Left renal pelvis (tissue), 4 donors: ENCODE measurements at regions not wholly inside any gene's neighbourhood (a gene's known extent, or its start where the extent isn't known, plus 50 kb on each side); places are given as distances from the start of the nearest gene placed in this dataset.

Experiments
- DNase-seq, 4 donors: peaks; one replicate each; pipeline ENCODE4 v3.0.0-alpha.2; 2013; ENCODE audit warnings: low read depth in 4 of 4, low spot score in 3 of 4

DNA sequence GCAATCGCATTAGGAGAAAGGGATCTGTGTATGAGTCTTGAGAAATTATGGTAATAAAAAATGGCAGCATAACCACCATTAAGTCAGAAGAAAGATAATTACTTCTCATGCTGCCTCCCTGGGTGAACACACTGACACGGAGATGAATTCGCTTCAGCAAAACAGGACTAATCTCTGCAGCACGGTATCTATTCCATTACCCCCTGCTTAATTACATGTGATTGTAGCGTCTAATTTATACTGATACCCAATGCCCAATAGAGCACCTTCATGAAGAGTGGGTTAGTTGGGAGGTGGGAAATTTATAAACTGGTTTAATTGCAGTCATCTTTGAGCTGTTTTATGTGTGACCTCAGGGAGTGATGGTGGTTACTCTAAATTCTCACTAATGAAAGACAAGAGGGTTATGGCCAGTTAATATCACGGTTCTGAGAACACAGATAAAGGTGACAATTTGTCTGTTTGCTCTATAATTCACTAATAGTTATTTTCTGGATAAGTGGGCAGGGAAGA is 476.2 kb upstream of the SULF2 start:
- DNase-seq, result no peak

DNA sequence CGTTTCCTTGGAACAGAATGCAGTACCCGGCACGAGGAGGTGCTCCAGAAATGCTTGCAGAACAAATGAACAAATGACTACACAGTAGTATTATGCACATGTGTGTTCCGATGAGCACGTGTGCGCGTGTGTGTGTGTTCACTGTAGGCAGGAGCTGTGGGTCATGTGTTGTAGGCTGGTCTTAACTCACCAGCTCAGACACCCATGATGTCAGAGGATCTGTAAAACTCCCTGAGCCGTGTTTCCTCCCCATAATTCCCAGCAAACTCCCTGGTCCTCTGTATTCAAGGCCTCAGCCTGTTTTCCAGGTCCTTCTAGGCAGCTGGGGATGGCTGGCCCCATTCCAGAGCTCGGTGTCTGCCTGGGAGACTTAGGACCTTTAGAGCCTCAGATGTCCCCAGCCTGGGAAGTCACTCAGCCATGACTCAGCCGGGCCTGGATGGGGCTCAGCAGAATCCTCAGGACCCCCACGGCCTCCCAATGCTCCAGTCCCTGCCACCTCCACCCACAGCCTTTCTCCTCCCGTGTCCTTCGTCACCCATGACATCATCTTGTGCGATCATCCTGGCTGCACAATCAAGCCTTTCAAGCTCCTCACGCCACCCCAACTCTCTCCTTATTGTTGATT is 475.0 kb upstream of the SULF2 start:
- no peak for DNase-seq

DNA sequence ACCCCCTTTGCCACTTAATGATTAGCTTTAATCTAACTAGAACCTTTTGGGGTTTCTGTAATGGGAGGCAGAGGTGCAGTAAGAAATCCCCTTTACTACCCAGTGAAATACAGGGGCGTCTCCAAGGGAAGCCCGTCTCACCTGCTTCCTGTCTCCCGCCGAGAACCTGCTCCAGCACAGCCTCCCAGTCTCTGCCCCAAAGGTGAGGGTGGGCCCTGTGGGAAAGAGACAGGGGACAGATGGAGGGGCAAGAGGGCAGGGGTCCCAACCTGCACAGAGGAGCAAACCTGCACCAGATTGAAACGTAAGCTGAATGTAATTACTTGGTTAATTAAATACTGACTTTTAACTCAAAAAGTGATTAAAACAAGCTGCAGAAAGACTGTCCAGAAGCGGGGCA is 474.2 kb upstream of the SULF2 start:
- no peak for DNase-seq

DNA sequence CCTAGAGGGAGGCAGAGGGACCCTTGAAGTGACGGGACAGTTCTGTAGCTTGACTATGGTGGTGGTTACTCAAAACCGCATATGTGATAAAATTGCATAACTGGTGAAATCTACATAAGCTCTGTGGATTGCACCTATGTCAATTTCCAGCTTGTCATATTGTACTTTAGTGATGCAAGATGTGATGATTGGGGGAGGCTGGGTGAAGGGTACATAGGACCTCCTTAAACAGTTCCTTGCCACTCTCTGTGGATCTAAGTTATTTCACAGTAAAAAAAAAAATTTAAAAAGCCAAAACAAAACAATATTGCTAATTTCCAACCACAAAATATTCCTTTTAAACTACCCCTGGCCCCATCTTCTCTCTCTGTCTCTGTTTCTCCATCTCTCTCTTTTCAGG is 472.6 kb upstream of the SULF2 start:
- no peak for DNase-seq

DNA sequence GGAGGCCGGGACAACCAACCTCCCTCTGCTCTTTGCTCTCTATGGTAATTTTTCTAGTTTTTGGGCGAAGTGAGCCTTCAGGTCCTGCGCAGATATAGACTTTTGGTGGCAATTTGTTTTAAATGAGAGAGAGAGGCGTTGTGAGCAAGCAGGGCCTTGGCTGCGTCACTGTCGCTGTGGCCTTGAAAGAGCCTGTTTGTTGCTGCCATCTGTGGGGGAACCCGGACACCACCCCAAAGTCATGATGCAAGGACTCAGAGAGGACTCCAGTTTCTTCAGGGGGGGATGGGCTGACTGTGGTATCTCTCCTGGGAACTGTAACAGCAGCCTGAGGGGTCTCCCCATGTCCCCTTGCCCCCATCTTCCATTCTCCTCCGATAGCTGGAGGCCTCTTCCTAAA is 462.7 kb upstream of the SULF2 start:
- no peak for DNase-seq

DNA sequence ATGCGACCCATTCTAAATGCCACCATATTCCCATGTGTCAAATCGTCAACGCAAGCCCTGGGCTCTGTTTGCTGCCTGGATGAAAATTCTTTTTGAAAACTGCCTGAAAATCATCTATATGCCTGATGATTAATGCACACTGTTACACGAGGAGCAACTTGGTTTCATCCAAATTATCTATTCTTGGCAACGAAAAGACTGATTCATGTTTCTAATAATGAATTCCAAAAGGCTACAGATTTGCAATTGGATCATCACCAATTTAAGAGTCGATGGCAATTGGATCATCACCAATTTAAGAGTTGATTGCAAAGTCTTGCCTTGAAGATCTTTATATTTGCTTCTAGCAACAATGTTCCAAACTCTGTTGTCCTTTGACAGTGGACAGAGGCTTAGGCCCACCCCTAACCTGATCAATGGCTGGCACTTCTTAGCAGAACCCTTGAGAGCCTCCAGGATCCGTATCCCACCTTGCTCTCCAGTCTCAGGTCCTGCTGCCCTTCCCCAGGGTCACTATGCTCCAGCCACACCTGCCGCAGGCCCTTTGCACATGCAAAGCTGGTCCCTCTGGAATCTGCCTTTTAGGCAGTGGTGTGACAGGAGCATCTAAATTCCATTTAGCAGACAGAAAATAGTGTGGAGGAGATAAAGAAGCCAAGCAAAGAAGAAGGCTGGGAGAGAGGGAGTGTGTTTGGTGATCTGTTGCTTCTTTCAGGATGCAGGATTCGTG is 460.9 kb upstream of the SULF2 start:
- DNase-seq, result no peak

DNA sequence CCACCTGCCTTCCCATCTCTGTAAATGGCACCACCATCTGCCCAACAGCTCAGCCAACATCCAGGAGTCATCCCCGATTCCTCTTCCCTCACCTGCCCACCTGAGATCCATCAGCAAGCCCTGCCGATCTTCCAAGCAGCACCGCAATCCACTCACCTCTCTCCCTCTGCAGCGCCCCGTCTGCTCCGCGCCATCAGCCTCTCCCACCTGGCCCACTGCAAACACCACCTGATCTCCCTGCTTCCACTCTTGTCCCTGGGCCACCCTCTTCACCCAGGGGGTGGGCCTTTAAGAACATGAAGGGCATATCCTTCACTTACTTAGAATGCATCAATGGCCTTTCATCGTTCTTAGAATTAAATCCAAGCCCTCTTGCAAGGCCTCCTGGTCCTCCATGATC is 457.3 kb upstream of the SULF2 start:
- DNase-seq, result no peak

DNA sequence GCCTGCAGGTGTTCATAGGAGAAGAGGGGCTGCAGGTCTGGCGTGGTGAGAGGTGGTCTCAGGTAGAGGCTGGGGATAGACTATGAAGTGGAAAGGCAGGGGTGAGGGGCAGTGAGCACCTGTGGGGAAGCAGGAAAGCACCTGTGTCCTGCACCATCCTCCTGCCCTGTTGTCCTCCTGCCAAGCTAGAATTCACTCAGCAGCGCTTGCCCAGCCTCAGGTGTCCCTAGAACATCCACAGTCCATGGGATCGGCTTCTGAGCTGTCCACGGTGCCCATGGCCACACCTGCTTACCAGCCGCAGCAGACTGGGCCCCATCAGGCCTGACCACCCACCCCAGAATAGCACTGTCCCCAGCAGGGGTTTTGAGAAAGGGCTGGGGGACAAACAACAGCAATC is 456.2 kb upstream of the SULF2 start:
- no peak for DNase-seq

DNA sequence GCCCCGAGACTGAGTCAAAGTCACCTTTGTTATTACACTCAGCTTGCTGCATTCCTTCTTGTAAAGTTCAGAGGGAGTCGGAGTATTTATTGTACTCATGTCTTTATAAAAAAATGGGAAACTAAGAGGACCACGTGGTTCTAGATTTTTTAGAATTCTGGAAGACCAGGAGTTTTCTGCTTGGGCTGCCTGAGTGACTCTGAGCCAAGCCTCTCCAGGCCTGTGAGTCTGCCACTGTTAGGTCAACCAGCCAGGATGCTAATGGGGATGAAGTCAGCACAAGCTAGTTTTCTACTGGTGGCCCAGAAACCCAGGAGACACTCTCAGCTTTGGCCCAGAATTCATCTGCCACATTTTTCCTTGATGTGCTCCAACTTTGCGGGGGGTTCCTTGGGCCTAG is 453.5 kb upstream of the SULF2 start:
- DNase-seq, result no peak

DNA sequence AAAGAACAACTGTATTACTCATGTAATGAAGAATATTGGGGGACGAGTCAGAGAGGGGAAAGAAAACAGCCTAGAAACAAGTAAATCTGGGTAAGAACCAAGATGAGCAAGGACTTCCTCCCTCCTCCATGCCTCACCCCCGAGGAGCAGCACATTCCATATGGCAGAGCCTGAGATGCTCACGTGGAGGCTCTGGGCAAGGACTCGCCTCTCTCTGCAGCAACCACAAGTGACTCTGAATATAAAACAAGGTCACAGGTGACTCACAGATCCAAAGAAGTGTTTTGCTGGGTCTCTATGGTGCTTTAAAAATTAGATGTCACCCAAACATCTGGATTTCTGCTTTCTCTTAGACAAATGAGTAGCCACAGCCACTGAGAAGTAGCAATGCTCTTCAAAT is 453.0 kb upstream of the SULF2 start:
- DNase-seq, result no peak

DNA sequence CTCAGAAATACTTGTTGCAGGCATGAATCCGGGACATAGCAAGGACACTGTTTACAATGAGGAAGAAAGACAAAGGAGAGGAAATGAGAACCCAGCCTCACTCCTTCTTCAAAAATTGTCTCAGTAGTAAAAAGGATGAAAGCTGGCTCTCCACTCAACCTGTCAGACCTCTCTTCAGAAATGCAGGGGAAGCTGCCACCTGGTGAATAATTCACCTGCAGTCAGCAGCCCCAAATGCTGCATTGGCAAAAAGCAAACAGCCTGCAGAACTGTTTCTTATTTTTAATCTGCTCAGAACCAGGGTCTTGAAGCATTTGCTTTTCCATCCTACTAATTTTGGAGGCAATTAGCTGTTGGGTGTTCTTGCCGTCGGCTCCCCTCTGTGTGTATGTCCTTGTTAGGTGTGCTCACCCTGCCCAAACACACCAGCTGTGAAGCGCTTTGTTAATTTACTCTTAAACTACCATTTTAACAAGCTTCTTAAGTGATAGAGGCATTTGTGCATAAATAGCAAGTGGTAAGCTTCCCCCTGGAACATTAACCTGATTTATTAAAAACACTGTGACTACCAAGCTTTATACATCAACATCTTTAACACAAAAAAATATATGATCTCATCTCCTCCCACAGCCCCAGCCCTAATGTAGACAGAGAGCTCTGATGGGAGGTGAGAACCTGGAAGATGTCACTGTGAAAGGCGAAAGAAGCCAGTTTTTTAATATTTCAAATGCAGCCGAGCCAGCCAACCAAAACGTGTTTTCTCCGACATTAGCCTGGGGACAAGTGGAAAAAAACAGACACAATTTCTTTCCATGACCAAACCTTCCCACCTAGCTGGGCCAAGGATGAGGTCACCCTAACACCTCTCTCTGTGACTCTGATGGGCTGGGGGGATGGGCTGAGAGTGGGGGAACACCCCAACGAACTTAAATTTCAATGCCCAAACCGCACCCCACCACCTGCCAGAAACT is 451.0 kb upstream of the SULF2 start:
- DNase-seq, result no peak

DNA sequence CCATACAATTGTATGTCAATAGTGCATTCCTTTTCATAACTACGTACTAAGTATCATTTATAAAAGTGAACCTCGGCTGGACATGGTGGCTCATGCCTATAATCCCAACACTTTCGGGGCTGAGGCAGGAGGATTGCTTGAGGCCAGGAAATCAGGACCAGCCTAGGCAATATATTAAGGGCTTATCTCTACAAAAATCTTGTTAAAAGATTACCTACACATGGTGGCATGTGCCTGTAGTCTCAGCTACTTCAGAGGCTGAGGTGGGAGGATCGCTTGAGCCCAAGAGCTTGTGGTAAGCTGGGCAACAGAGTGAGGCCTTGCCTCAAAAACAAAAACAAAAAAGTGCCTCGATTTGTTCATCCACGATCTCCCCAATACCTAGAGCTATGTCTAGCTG is 449.7 kb upstream of the SULF2 start:
- DNase-seq, result no peak

DNA sequence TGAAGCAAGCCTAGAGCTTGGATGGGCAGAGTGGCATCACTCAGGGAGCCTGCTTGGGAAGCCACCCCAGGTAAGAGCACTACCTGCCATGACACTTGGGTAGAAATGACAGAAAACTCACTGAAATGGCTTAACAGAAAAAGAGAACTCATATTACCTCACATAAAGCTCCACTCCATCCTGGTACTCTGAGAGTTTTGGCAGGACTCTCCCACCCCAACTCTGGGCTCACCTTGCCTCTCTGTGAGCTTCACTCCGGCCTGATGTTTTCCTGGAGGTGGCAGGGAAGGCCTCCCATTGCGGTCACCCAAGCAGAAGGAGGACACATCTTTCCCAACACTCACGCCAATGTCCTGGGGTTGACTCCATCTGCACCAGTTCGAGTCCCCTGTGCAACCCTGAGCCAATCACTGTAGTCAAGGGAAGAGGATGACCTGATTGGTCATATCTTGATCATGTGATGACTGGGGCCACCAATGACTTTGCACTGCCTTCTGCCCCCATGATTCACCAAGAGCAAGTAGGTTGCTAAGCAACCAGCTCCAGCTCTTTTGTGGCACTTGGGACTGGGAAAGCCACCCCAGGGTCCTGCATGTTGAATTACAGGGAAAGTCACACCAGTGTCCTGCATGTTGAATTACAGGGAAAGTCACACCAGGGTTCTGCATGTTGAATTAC is 446.1 kb upstream of the SULF2 start:
- no peak for DNase-seq

DNA sequence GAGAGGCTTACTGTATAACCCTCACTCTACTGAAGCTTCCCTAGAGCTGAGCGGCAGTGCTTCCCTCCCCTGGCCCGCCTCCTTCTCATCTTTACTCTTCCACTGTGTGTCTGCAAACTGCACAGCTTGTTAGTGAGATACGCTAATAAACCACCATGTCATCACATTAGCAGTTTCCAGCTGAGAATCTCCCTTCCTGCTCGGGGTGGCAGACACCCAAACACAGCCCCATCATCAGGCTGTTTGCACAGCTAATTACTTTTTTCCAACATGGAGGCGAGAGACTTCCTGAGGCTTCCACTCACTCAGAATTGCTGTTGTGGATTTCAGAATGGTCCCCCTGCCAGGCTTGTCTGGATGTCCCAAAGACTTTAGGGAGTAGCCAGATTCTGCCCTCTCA is 444.9 kb upstream of the SULF2 start:
- DNase-seq, result no peak

DNA sequence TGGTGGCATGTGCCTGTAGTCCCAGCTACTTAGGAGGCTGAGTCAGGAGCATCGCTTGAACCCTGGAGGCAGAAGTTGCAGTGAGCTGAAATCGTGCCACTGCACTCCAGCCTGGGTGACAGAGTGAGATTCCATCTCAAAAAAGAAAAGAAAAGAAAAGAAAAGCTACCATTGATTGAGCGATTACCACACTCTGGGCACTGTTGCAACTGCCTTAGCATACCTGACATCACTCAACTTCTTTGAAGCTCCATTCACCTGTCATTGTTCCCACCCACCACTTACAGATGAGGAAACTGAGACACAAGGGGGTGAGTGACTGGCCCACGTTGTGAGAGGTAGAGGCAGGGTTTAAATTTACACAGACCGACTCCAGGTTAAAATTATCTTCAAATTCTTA is 442.1 kb upstream of the SULF2 start:
- DNase-seq, result no peak

DNA sequence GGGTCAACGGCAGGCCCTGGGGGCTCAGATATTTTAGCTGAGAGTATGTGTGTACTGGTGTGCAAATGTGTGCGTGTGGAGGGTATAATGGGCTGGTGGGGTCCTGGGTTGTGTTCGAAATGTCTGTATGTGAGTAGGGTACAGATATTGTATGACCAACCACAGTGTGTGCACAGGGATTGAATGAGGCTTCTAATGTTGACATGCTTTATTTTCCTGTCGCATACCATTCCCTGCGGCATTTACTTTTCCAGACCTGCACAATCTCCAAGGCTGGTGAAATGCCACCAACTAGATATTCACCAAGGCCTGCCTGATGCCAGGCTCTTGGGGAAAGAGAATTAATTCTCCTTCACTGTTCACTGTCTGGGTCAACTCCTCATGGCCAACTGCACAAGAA is 441.4 kb upstream of the SULF2 start:
- DNase-seq, result no peak

DNA sequence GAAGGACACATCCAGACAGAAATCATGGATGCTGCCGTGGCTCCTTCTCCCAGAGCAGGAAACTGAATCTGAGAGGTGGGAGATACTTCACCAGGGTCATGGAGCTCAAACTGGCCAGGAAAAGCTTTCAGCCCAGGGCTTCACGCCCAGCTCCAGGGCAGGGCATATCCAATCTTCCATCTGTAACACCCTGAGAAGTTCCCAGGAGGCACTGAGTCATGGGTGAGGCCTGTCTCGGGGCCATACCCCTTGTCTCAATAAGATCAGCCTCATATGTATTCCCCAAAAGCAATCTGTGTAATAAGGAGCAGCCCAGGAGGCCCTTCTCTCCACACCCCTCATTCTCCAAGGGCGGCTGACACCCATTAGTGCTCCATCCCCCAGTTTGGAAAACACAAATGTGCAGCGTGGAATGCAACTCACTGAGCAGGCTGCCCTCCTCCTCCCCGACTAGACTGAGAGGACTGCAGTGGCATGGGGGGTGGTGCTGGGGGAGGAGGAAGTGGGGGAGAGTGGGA is 439.3 kb upstream of the SULF2 start:
- no peak for DNase-seq

DNA sequence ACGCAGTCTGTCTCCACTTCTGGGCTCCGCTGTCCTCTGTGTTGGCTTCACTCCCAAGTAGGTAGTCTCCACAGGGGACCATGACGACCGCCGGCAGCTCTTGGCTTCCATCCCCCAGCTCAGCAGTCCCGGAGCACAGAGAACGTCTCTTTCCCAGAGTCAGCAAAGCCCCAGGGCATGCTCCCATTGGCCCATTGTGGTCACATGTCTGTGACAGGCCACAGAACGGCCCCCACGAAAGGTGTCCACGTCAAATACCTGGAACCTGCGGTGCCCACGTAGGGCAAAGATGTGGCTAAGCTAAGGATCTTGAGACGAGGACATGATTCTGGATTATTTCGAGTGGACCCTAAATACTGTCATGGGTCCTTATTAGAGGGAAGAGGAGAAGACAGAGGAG is 438.4 kb upstream of the SULF2 start:
- no peak for DNase-seq

DNA sequence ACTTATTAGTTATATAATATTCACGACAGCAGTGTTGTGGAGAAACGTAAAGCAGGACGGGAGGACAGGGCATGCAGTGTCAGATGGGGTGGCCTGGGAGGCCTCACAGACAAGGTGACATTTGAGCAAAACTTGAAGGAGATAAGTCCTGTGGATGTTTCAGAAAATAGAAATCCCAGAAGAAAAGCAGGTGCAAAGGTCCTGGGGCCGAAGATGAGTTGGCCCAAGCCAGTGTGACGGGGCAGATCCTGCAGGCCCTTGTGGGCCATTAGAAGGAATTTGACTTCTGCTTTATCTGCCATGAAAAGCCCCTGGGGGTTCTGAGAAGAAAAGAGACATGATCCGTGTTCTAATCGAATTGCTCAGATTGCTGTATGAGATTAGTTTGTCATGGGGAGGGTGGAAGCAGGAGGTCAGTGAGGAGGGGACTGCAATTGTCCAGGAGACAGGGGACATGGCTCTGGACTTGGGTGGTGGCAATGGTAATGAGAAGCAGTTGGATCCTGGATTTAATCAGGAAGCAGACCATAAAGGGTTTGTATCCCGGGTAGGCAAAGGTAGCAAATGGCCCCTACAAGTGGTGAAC is 437.4 kb upstream of the SULF2 start:
- no peak for DNase-seq

DNA sequence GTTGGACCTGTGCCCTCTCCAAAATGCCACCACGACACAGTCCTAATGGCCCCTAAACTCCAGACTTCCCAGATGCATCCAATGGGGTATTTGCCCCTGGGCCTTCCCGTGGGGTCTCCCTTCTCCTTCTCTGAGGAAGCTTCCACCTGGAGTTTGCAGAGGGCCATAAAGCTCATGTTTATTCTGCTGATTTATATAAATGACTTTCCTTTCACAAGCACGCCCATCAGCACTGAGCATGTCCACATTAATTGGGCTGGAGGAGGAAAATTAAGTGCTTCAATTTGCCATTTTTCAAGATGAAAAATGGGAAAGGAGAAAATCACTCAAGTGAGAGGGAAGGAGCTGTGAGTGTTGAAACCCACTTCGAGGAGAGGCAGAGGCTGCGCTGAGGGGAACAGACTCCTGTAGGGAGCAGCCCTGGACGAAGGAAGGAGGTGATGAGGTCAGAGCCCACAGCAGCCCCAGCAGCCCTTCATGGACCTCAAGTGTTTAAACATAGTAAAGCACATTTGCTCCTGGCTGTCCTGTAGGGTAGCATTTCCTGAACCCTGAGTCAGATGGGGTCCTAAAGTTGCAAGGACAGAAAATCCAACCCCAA is 434.9 kb upstream of the SULF2 start:
- DNase-seq, result no peak
